Esophagus squamous epithelium (tissue), 5 donors: ENCODE measurements at regions not wholly inside any gene's neighbourhood (a gene's known extent, or its start where the extent isn't known, plus 50 kb on each side); places are given as distances from the start of the nearest gene placed in this dataset.

Experiments
- DNase-seq: peaks from one replicate; lab custom pipeline; 2025; lab: John Stamatoyannopoulos, UW
- H3K27ac ChIP-seq, 4 donors: fragments of 200-600 bp; sonication (generic); one replicate each; pipeline ENCODE4 v1.5.1; 2016 to 2019; ENCODE audit warnings: mild to moderate bottlenecking in 1 of 4
- H3K27me3 ChIP-seq, 4 donors: fragments of 200-600 bp; sonication (generic); 1 replicate in 3 of 4; 2 replicates in 1 of 4; pipeline versions ENCODE4 v1.5.1 to v1.6.0; 2017 to 2021; ENCODE audit warnings: antibody characterized with exemption in 1 of 4
- H3K36me3 ChIP-seq, 3 donors: fragments of 200-600 bp; sonication (generic); one replicate each; pipeline ENCODE4 v1.5.1; 2016 to 2019
- H3K4me1 ChIP-seq, 3 donors: fragments of 200-600 bp; sonication (generic); one replicate each; pipeline ENCODE4 v1.5.1; 2017 to 2019
- H3K4me3 ChIP-seq, 4 donors: fragments of 200-600 bp; sonication (generic); 1 replicate in 3 of 4; 2 replicates in 1 of 4; pipeline ENCODE4 v1.5.1; 2016 to 2019; ENCODE audit warnings: mild to moderate bottlenecking in 2 of 4, moderate library complexity in 1 of 4
- H3K9me3 ChIP-seq, 3 donors: fragments of 200-600 bp; sonication (generic); one replicate each; pipeline ENCODE4 v1.5.1; 2016 to 2019
- CTCF ChIP-seq, 6 experiments: fragments of 450-650 bp in 4 of 6; fragments of 200-600 bp in 2 of 6; sonication (generic) in 2 of 6; IDR thresholded peaks; one replicate each; pipeline ENCODE4 v1.5.1; 2016 to 2019; ENCODE audit warnings: antibody characterized with exemption in 6 of 6, mild to moderate bottlenecking in 4 of 6, moderate library complexity in 4 of 6
- POLR2A ChIP-seq, 4 donors: fragments of 450-650 bp; IDR thresholded peaks; one replicate each; pipeline ENCODE4 v1.6.1; 2017; ENCODE audit warnings: antibody characterized with exemption in 4 of 4, mild to moderate bottlenecking in 4 of 4, moderate library complexity in 3 of 4
- WGBS, 2 donors: methylation state at CpG; one replicate each; pipeline ENCODE4 v1.1.5; 2018; 5-methylcytosine and 5-hydroxymethylcytosine counted together
- intact Hi-C: fragments of 100-400 bp; cut with DNase I; formaldehyde crosslinking; loops from one replicate; pipeline ENCODE4 v1.15.0; 2022
- donor health status: DM: yes; HTN: yes; CAD: no.

DNA sequence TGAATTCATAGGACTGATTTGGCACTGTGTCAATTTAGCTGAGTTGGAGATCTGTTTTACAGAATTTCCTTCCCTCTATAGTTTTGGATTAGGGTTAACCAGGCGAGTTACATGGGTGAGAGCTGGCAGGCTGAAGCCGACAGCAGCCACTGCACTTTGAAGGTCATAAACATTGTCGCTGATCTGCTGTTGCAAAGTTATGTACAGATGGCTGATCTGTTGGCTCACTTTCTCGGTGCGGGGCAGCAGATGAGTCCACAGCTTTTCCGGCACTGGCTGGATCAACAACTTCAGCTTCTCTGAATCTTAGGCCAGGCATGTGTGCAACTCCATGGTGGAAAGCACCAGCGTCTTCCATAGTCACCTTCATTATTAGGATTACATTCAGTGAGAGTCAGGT is 173.7 kb downstream of the GPAT3 start:
- H3K27ac ChIP-seq = no peak overlapping the region
- TF ChIP-seq POLR2A (IDR thresholded peaks at IDR 0.05) (no peak), CTCF (IDR thresholded peaks at IDR 0.05) (no peak)
- 71 to 81% methylated on average over 6 of the region's 7 CpGs for WGBS, 2 donors
- no peak for DNase-seq
- H3K36me3 ChIP-seq = no peaks in the 10 kb centered on the region
- no peaks in the 10 kb centered on the region for H3K9me3 ChIP-seq
- intact Hi-C loops = no loop called here
- H3K4me1 ChIP-seq = no peaks in the 10 kb centered on the region
- no peaks in the 10 kb centered on the region for H3K27me3 ChIP-seq
- no peak overlapping the region for H3K4me3 ChIP-seq

- intact Hi-C loops = no loop called here
- WGBS, 2 donors = 52 to 61% methylated on average over 6 of the region's 6 CpGs
- Histone ChIP-seq H3K4me3 (no peak overlapping the region), H3K4me1 (no peaks in the 10 kb centered on the region), H3K9me3 (no peaks in the 10 kb centered on the region), H3K27me3 (no peaks in the 10 kb centered on the region), H3K36me3 (no peaks in the 10 kb centered on the region), H3K27ac (no peak overlapping the region)
- DNase-seq = no peak
- no peak for TF ChIP-seq POLR2A (IDR thresholded peaks at IDR 0.05)
- TF ChIP-seq CTCF (IDR thresholded peaks at IDR 0.05) = no peak
Observed at GRCh38 chr4:83708500-83709175, 172.7 kb downstream of the GPAT3 start.

DNA sequence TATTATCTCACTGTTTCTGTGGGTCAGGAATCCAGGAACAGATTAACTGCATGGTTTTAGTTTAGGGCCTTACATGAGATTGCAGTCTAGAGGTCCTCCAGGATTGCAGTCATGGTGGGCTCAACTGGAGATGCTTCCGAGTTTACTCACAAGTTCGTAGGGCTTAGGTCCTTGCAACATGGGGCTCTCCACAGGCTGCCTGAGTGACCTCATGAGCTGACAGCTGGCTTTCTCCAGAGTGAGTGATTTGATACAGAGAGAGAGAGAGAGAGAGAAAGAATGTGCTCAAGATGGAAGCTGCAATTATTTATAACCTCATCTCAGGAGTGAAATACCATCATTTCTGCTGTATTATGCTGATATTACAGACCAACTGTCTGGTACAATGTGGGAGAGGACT is 168.9 kb downstream of the GPAT3 start:
- no peak for TF ChIP-seq CTCF (IDR thresholded peaks at IDR 0.05)
- no peak for TF ChIP-seq POLR2A (IDR thresholded peaks at IDR 0.05)
- 75 to 88% methylated on average over 2 of the region's 2 CpGs for whole genome bisulfite sequencing, 2 donors
- Histone ChIP-seq H3K36me3 (no peaks in the 10 kb centered on the region), H3K27me3 (no peaks in the 10 kb centered on the region), H3K9me3 (peaks cover 0 to 16% (median 5%) of the 10 kb centered on the region in 3 donors), H3K4me1 (no peaks in the 10 kb centered on the region), H3K4me3 (no peak overlapping the region), H3K27ac (no peak overlapping the region)
- intact Hi-C loops = no loop called here
- DNase-seq = no peak

DNA sequence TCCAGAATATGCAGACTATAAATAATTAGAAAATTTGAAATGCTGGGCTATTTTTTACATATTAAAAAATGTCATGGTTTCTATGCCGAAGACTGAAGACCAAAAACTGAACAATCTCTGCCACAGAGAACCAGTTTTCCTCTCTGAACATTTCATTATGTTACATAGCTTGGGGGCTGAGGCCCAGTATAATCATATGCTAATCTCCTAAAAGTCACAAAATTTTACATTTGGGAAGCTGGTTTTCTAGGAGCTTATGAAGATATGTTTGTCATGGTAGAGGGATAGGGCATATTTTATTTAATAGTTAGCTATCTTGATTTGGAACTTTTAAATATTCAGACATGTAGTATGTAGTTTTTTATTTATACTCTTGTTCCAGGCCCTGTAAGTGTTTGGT is 167.8 kb downstream of the GPAT3 start:
- 81 to 86% methylated on average over 1 of the region's 1 CpG for WGBS, 2 donors
- Histone ChIP-seq H3K4me3 (no peak overlapping the region), H3K4me1 (no peaks in the 10 kb centered on the region), H3K36me3 (no peaks in the 10 kb centered on the region), H3K9me3 (peaks cover 0 to 16% (median 5%) of the 10 kb centered on the region in 3 donors), H3K27me3 (no peaks in the 10 kb centered on the region), H3K27ac (no peak overlapping the region)
- no peak for DNase-seq
- intact Hi-C loops = no loop called here
- TF ChIP-seq CTCF (IDR thresholded peaks at IDR 0.05) (no peak), POLR2A (IDR thresholded peaks at IDR 0.05) (no peak)

DNA sequence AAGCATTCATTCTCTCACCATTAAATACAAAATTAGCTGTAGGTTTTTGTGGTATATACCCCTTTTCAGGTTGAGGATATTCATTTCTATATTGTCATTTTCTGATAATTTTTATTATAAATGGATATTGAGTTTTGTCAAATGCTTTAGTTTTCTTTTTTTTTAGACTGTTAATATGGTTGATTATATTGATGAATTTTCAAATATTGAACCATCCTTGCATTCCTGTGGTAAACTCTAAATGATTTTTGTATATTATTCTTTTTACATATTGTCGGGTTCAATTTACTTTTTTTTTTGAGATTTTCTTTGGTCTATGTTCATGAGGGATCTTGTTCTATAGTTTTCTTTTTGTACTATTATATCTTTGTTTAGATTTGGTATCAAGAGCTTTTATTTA is 165.1 kb downstream of the GPAT3 start:
- H3K27me3 ChIP-seq = no peaks in the 10 kb centered on the region
- no peak overlapping the region for H3K27ac ChIP-seq
- 88 to 91% methylated on average over 1 of the region's 1 CpG for WGBS, 2 donors
- no peak for DNase-seq
- H3K36me3 ChIP-seq = no peaks in the 10 kb centered on the region
- no peak overlapping the region for H3K4me3 ChIP-seq
- TF ChIP-seq POLR2A (IDR thresholded peaks at IDR 0.05) (no peak), CTCF (IDR thresholded peaks at IDR 0.05) (no peak)
- H3K9me3 ChIP-seq = peaks cover 0 to 16% (median 5%) of the 10 kb centered on the region in 3 donors
- intact Hi-C loops = no loop called here
- H3K4me1 ChIP-seq = no peaks in the 10 kb centered on the region
